ENCODE measurements at regions not wholly inside any gene's neighbourhood (a gene's known extent, or its start where the extent isn't known, plus 50 kb on each side); places are given as distances from the start of the nearest gene placed in this dataset.

GRCh38 chr20:52342913-52343312 is 151.3 kb upstream of the ZFP64 start:
- Mint-ChIP-seq H3K27me3 (ENCODE audit: low read depth, poor library complexity) (peaks cover 2% of the 10 kb centered on the region), H3K4me1 (peaks cover 5% of the 10 kb centered on the region), H3K4me3 (no peak overlapping the region), H3K36me3 (ENCODE audit: low read depth) (no peaks in the 10 kb centered on the region), H3K9me3 (peaks cover 8% of the 10 kb centered on the region), H3K27ac (no peak overlapping the region)
- TF ChIP-seq CTCF (IDR thresholded peaks at IDR 0.05) = no peak
- DNase-seq = no peak

GRCh38 chr20:52340036-52340634 is 148.6 kb upstream of the ZFP64 start:
- Mint-ChIP-seq H3K27me3 (ENCODE audit: low read depth, poor library complexity) (peaks cover 6% of the 10 kb centered on the region), H3K4me1 (peaks cover 5% of the 10 kb centered on the region), H3K27ac (no peak overlapping the region), H3K9me3 (peaks cover 20% of the 10 kb centered on the region), H3K4me3 (no peak overlapping the region), H3K36me3 (ENCODE audit: low read depth) (peaks cover 2% of the 10 kb centered on the region)
- no peak for DNase-seq
- no peak for TF ChIP-seq CTCF (IDR thresholded peaks at IDR 0.05)

GRCh38 chr20:52332649-52333250 is 141.2 kb upstream of the ZFP64 start:
- Mint-ChIP-seq H3K27me3 (ENCODE audit: low read depth, poor library complexity) (peaks cover 16% of the 10 kb centered on the region), H3K36me3 (ENCODE audit: low read depth) (peaks cover 4% of the 10 kb centered on the region), H3K4me1 (no peaks in the 10 kb centered on the region), H3K27ac (no peak overlapping the region), H3K4me3 (no peak overlapping the region), H3K9me3 (peaks cover 48% of the 10 kb centered on the region)
- TF ChIP-seq CTCF (IDR thresholded peaks at IDR 0.05) = no peak
- DNase-seq = no peak

GRCh38 chr20:52332230-52332629 is 140.7 kb upstream of the ZFP64 start:
- H3K4me1 Mint-ChIP-seq = no peaks in the 10 kb centered on the region
- peaks cover 49% of the 10 kb centered on the region for H3K9me3 Mint-ChIP-seq
- H3K27ac Mint-ChIP-seq = no peak overlapping the region

GRCh38 chr20:52331655-52332054 is 140.1 kb upstream of the ZFP64 start:
- peaks cover 4% of the 10 kb centered on the region for H3K36me3 Mint-ChIP-seq (ENCODE audit: low read depth)
- H3K27me3 Mint-ChIP-seq (ENCODE audit: low read depth, poor library complexity) = peaks cover 12% of the 10 kb centered on the region
- no peak for TF ChIP-seq CTCF (IDR thresholded peaks at IDR 0.05)
- H3K9me3 Mint-ChIP-seq = peaks cover 49% of the 10 kb centered on the region
- no peaks in the 10 kb centered on the region for H3K4me1 Mint-ChIP-seq
- DNase-seq = no peak
- no peak overlapping the region for H3K4me3 Mint-ChIP-seq
- no peak overlapping the region for H3K27ac Mint-ChIP-seq

More at GRCh38 chr20:52332230-52332629, 140.7 kb upstream of the ZFP64 start:
- Mint-ChIP-seq H3K27me3 (ENCODE audit: low read depth, poor library complexity) (peaks cover 16% of the 10 kb centered on the region), H3K4me3 (no peak overlapping the region), H3K36me3 (ENCODE audit: low read depth) (peaks cover 4% of the 10 kb centered on the region)
- DNase-seq = no peak
- TF ChIP-seq CTCF (IDR thresholded peaks at IDR 0.05) = no peak

GRCh38 chr20:52321396-52321795 is 129.8 kb upstream of the ZFP64 start:
- TF ChIP-seq CTCF (IDR thresholded peaks at IDR 0.05) = no peak
- H3K27me3 Mint-ChIP-seq (ENCODE audit: low read depth, poor library complexity) = peaks cover 25% of the 10 kb centered on the region
- no peak overlapping the region for H3K4me3 Mint-ChIP-seq
- no peaks in the 10 kb centered on the region for H3K36me3 Mint-ChIP-seq (ENCODE audit: low read depth)
- DNase-seq = no peak
- peaks cover 5% of the 10 kb centered on the region for H3K9me3 Mint-ChIP-seq
- no peak overlapping the region for H3K27ac Mint-ChIP-seq
- H3K4me1 Mint-ChIP-seq = peaks cover 14% of the 10 kb centered on the region

All from nephron progenitor cell (in vitro differentiated cells).